T-cell (primary cell): ENCODE measurements at regions not wholly inside any gene's neighbourhood (a gene's known extent, or its start where the extent isn't known, plus 50 kb on each side); places are given as distances from the start of the nearest gene placed in this dataset.

Experiments used
- ATAC-seq, 4 experiments: fragments of 200-7000 bp in 3 of 4; fragments of 150-1000 bp in 1 of 4; cut with Tn5 transposase; replicated peaks in 1 of 4; 1 replicate in 3 of 4; 2 replicates in 1 of 4; pipeline ENCODE4 v1.10.0; 2021; ENCODE audit warnings: moderate library complexity in 3 of 4, mild to moderate bottlenecking in 2 of 4, moderate number of reproducible peaks in 1 of 4
- CTCF ChIA-PET, 2 donors: fragments of 300-600 bp; sonication (Branson Sonifier 250); formaldehyde crosslinking; loops; one replicate each; lab custom pipeline; 2022; ENCODE audit warnings: antibody characterized with exemption in 2 of 2; lab: Charles Lee
- POLR2A ChIA-PET, 2 donors: fragments of 300-600 bp; sonication (Branson Sonifier 250); formaldehyde crosslinking; loops; one replicate each; lab custom pipeline; 2022; ENCODE audit warnings: antibody characterized with exemption in 2 of 2; lab: Charles Lee
- DNase-seq, 35 experiments: peaks; one replicate each; pipeline versions ENCODE4 v3.0.0 to v3.0.0-alpha.2; 2013 to 2023
- H3K27ac ChIP-seq: one replicate; pipeline ENCODE4 v1.5.1; 2013; ENCODE audit warnings: low read length
- H3K27me3 ChIP-seq, 2 experiments: replicated peaks in 1 of 2; 1 replicate in 1 of 2; 2 replicates in 1 of 2; pipeline versions ENCODE4 v1.6.1 to v1.7.0; 2013; ENCODE audit warnings: low read length in 1 of 2, mixed read lengths in 1 of 2; ENCODE audit not compliant: control insufficient read depth in 2 of 2, insufficient read depth in 2 of 2; ENCODE audit errors: extremely low read depth in 1 of 2
- H3K36me3 ChIP-seq, 2 donors: 1 replicate in 1 of 2; 2 replicates in 1 of 2; pipeline versions ENCODE4 v1.6.1 to v1.7.0; 2013; ENCODE audit warnings: low read length in 1 of 2; ENCODE audit not compliant: control insufficient read depth in 2 of 2, insufficient read depth in 1 of 2; ENCODE audit errors: extremely low read depth in 1 of 2
- H3K4me1 ChIP-seq, 2 experiments: 1 replicate in 1 of 2; 2 replicates in 1 of 2; pipeline versions ENCODE4 v1.6.1 to v1.7.0; 2013; ENCODE audit warnings: low read length in 2 of 2, mixed read lengths in 1 of 2; ENCODE audit not compliant: insufficient read depth in 2 of 2, control insufficient read depth in 1 of 2; ENCODE audit errors: extremely low read depth in 1 of 2
- H3K4me3 ChIP-seq, 2 donors: 1 replicate in 1 of 2; 2 replicates in 1 of 2; pipeline versions ENCODE4 v1.5.1 to v1.7.0; 2013; ENCODE audit warnings: mild to moderate bottlenecking in 2 of 2, low read length in 1 of 2, moderate library complexity in 1 of 2; ENCODE audit not compliant: control insufficient read depth in 1 of 2; ENCODE audit errors: extremely low read depth in 1 of 2
- H3K9me3 ChIP-seq: 2 replicates; pipeline ENCODE4 v1.7.0; 2013
- H3K27ac Mint-ChIP-seq, 2 donors: one replicate each; pipeline ENCODE4 v1.8.0; 2020 to 2021; ENCODE audit warnings: mild to moderate bottlenecking in 2 of 2, mixed read lengths in 2 of 2
- H3K27me3 Mint-ChIP-seq, 2 donors: one replicate each; pipeline ENCODE4 v1.8.0; 2021 to 2022; ENCODE audit warnings: mixed read lengths in 2 of 2
- H3K36me3 Mint-ChIP-seq: one replicate; pipeline ENCODE4 v1.8.0; 2021; ENCODE audit warnings: mixed read lengths
- H3K4me1 Mint-ChIP-seq, 3 donors: one replicate each; pipeline ENCODE4 v1.8.0; 2020 to 2022; ENCODE audit warnings: mixed read lengths in 3 of 3, mild to moderate bottlenecking in 1 of 3
- H3K4me3 Mint-ChIP-seq, 3 donors: one replicate each; pipeline ENCODE4 v1.8.0; 2020 to 2022; ENCODE audit warnings: mild to moderate bottlenecking in 3 of 3, mixed read lengths in 3 of 3, moderate library complexity in 3 of 3
- H3K9me3 Mint-ChIP-seq, 3 donors: one replicate each; pipeline ENCODE4 v1.8.0; 2020 to 2022; ENCODE audit warnings: mixed read lengths in 3 of 3
- WGBS: methylation state at CpG from one replicate; pipeline ENCODE4 v1.1.5; 2013; ENCODE audit warnings: missing lambda C conversion rate; ENCODE audit not compliant: insufficient coverage; 5-methylcytosine and 5-hydroxymethylcytosine counted together

- Mint-ChIP-seq H3K27me3 (no peaks in the 10 kb centered on the region), H3K36me3 (no peaks in the 10 kb centered on the region), H3K4me3 (no peak overlapping the region), H3K9me3 (peaks cover 7 to 28% (median 20%) of the 10 kb centered on the region in 3 donors), H3K4me1 (no peaks in the 10 kb centered on the region), H3K27ac (no peak overlapping the region)
- Histone ChIP-seq H3K4me1 (no peaks in the 10 kb centered on the region), H3K27ac (no peak overlapping the region), H3K27me3 (no peaks in the 10 kb centered on the region), H3K4me3 (no peak overlapping the region), H3K9me3 (no peaks in the 10 kb centered on the region), H3K36me3 (no peaks in the 10 kb centered on the region)
- no CpG with 5 or more reads among the region's 1 CpG for WGBS
- ATAC-seq, result no peak
- POLR2A ChIA-PET, result no interaction called here
- CTCF ChIA-PET, result no interaction called here
- DNase-seq, result no peak
Measured at GRCh38 chr4:156538651-156539257, 432.8 kb downstream of the PDGFC start.

- POLR2A ChIA-PET, result no interaction called here
- no peaks in the 10 kb centered on the region for H3K36me3 Mint-ChIP-seq
Measured at GRCh38 chr4:156538210-156538609, 433.4 kb downstream of the PDGFC start.

GRCh38 chr4:156537286-156537685, 434.3 kb downstream of the PDGFC start:
- Mint-ChIP-seq H3K4me3 (no peak overlapping the region), H3K9me3 (peaks cover 6 to 28% (median 22%) of the 10 kb centered on the region in 3 donors), H3K36me3 (no peaks in the 10 kb centered on the region), H3K4me1 (no peaks in the 10 kb centered on the region), H3K27ac (no peak overlapping the region), H3K27me3 (no peaks in the 10 kb centered on the region)
- CTCF ChIA-PET, result interaction anchor here in 1 of 2 donors (0.6 kb wide), 1 partner anchor 24 kb away, joined by 3 read pairs; no protein-coding TSS in a partner anchor
- no peaks in the 10 kb centered on the region for H3K4me1 ChIP-seq
- no peak overlapping the region for H3K4me3 ChIP-seq
- POLR2A ChIA-PET, result no interaction called here
- no peak for ATAC-seq
- no peaks in the 10 kb centered on the region for H3K36me3 ChIP-seq
- DNase-seq, result no peak
- no peaks in the 10 kb centered on the region for H3K27me3 ChIP-seq
- no peak overlapping the region for H3K27ac ChIP-seq
- no peaks in the 10 kb centered on the region for H3K9me3 ChIP-seq

More at GRCh38 chr4:156538210-156538609, 433.4 kb downstream of the PDGFC start:
- Histone ChIP-seq H3K4me3 (no peak overlapping the region), H3K9me3 (no peaks in the 10 kb centered on the region), H3K4me1 (no peaks in the 10 kb centered on the region), H3K27me3 (no peaks in the 10 kb centered on the region), H3K36me3 (no peaks in the 10 kb centered on the region), H3K27ac (no peak overlapping the region)
- Mint-ChIP-seq H3K27ac (no peak overlapping the region), H3K4me1 (no peaks in the 10 kb centered on the region), H3K9me3 (peaks cover 7 to 27% (median 19%) of the 10 kb centered on the region in 3 donors), H3K27me3 (no peaks in the 10 kb centered on the region), H3K4me3 (no peak overlapping the region)
- ATAC-seq (no peak), DNase-seq (no peak)
- WGBS, result no CpG with 5 or more reads among the region's 2 CpGs
- CTCF ChIA-PET, result no interaction called here

- Histone ChIP-seq H3K4me3 (no peak overlapping the region), H3K27me3 (no peaks in the 10 kb centered on the region), H3K9me3 (no peaks in the 10 kb centered on the region), H3K27ac (no peak overlapping the region), H3K36me3 (no peaks in the 10 kb centered on the region), H3K4me1 (no peaks in the 10 kb centered on the region)
- no peak for ATAC-seq
- no peak for DNase-seq
- no peaks in the 10 kb centered on the region for H3K4me1 Mint-ChIP-seq
- no CpG with 5 or more reads among the region's 1 CpG for WGBS
- H3K4me3 Mint-ChIP-seq, result no peak overlapping the region
- H3K27ac Mint-ChIP-seq, result no peak overlapping the region
- no peaks in the 10 kb centered on the region for H3K27me3 Mint-ChIP-seq
- no peaks in the 10 kb centered on the region for H3K36me3 Mint-ChIP-seq
- peaks cover 7 to 28% (median 22%) of the 10 kb centered on the region in 3 donors for H3K9me3 Mint-ChIP-seq
- CTCF ChIA-PET, result no interaction called here
- POLR2A ChIA-PET, result no interaction called here
Measured at GRCh38 chr4:156536661-156537060, 434.9 kb downstream of the PDGFC start.

DNA sequence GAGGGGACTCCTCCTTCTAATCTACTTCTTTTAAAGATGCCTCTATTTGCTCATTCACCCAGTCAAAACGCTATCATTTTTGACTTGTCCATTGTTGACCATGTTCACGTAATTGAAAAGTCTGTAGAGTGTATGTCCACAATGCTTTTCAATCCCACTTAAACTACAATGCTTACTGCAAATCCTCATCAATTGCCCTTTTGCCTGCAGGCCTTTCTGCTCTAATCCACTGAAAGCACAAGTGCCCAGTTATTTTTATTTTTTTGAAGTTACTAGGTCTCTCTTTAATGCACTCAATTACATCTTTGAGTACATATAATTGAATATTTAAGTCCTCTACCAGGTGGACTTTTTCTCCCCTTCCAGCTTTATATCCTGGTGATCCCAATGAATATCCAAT, 437.4 kb downstream of the PDGFC start:
- POLR2A ChIA-PET, result no interaction called here
- no peaks in the 10 kb centered on the region for H3K4me1 Mint-ChIP-seq

DNA sequence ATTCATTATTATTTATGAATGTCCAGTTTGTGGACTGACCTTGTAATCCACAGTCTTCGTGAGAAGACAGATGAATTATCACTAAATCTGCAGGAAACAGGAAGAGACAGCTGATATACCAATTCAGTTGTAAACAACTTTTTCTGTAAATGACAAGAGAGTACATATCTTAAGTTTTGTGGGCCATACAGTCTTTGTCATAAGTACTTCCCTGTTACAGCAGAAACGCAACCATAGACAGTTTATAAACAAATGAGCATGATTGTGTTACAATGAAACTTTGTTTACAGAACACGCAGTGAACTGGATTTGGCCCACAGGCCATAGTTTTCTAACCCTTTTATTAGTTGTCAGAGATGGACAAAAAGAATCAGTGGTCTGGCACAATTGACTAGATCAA, 443.4 kb downstream of the PDGFC start:
- no peak overlapping the region for H3K4me3 ChIP-seq
- ATAC-seq (no peak), DNase-seq (no peak)
- ChIA-PET CTCF (no interaction called here), POLR2A (no interaction called here)
- no peaks in the 10 kb centered on the region for H3K4me1 ChIP-seq
- H3K9me3 ChIP-seq, result no peaks in the 10 kb centered on the region
- H3K27ac ChIP-seq, result no peak overlapping the region
- H3K27me3 Mint-ChIP-seq, result no peaks in the 10 kb centered on the region
- no peaks in the 10 kb centered on the region for H3K4me1 Mint-ChIP-seq
- H3K36me3 ChIP-seq, result no peaks in the 10 kb centered on the region
- no peaks in the 10 kb centered on the region for H3K27me3 ChIP-seq
- WGBS, result no CpG with 5 or more reads among the region's 3 CpGs
- H3K9me3 Mint-ChIP-seq, result peaks cover 4 to 8% (median 6%) of the 10 kb centered on the region in 3 donors
- no peak overlapping the region for H3K4me3 Mint-ChIP-seq
- no peak overlapping the region for H3K27ac Mint-ChIP-seq
- H3K36me3 Mint-ChIP-seq, result no peaks in the 10 kb centered on the region

More for the DNA sequence above, 437.4 kb downstream of the PDGFC start:
- no peaks in the 10 kb centered on the region for H3K36me3 Mint-ChIP-seq
- H3K4me3 Mint-ChIP-seq, result no peak overlapping the region
- ATAC-seq (no peak), DNase-seq (no peak)
- no peaks in the 10 kb centered on the region for H3K4me1 ChIP-seq
- no peak overlapping the region for H3K27ac ChIP-seq
- no peaks in the 10 kb centered on the region for H3K27me3 ChIP-seq
- CTCF ChIA-PET, result no interaction called here
- WGBS, result no CpG with 5 or more reads among the region's 2 CpGs
- no peaks in the 10 kb centered on the region for H3K36me3 ChIP-seq
- H3K9me3 Mint-ChIP-seq, result peaks cover 10 to 23% (median 14%) of the 10 kb centered on the region in 3 donors
- no peak overlapping the region for H3K4me3 ChIP-seq
- no peak overlapping the region for H3K27ac Mint-ChIP-seq
- H3K27me3 Mint-ChIP-seq, result no peaks in the 10 kb centered on the region
- no peaks in the 10 kb centered on the region for H3K9me3 ChIP-seq
